K562 (cell line): ENCODE measurements at regions not wholly inside any gene's neighbourhood (a gene's known extent, or its start where the extent isn't known, plus 50 kb on each side); places are given as distances from the start of the nearest gene placed in this dataset.

Source experiments
- ATAC-seq: fragments of 200-7000 bp; cut with Tn5 transposase; 3 replicates; pipeline ENCODE4 v1.9.1; 2020; ENCODE audit warnings: moderate library complexity
- BruUV-seq: library from RNA; stranded (reverse); fragments of 400-500 nt; replicated peaks from 2 replicates; lab custom pipeline; 2021; lab: Mats Ljungman, UMichigan
- CTCF ChIA-PET: fragments of 300-600 bp; formaldehyde crosslinking; extraction: SDS; loops from one replicate; lab custom pipeline; 2021; ENCODE audit warnings: low intra/inter-chr PET ratio; lab: Yijun Ruan, JAX
- POLR2A ChIA-PET: fragments of 300-600, 350-650 bp; sonication (Branson Sonifier 250); formaldehyde crosslinking; extraction: SDS; loops from one replicate; lab custom pipeline; 2021; ENCODE audit warnings: antibody characterized with exemption, inconsistent platforms; lab: Yijun Ruan, JAX
- DNase-seq, 4 experiments: peaks; one replicate each; pipeline versions ENCODE4 v3.0.0 to v3.0.0-alpha.2; 2011 to 2018; ENCODE audit warnings: low spot score in 3 of 4, mixed read lengths in 3 of 4; ENCODE audit errors: extremely low read depth in 1 of 4
- FAIRE-seq: peaks from 2 replicates; lab custom pipeline; 2011; peaks lifted over from hg19 to GRCh38; lab: Jason Lieb, UNC
- H2AFZ ChIP-seq: 2 replicates; pipeline ENCODE4 v1.6.0; 2011; ENCODE audit warnings: low read depth, low read length, control low read depth, inconsistent platforms
- H3K27ac ChIP-seq: fragments of 200-600 bp; 3 replicates; pipeline ENCODE4 v1.8.0; 2011; ENCODE audit warnings: low read depth, mild to moderate bottlenecking, control low read depth, inconsistent platforms, low read length, moderate library complexity, mixed read lengths; ENCODE audit errors: extremely low read depth
- H3K27me3 ChIP-seq, 2 experiments: fragments of 300-600 bp in 1 of 2; 2 replicates in 1 of 2; 3 replicates in 1 of 2; pipeline versions ENCODE4 v1.6.0 to v1.8.0; 2011; ENCODE audit warnings: inconsistent platforms in 2 of 2, low read length in 2 of 2, mild to moderate bottlenecking in 1 of 2, mixed read lengths in 1 of 2, moderate library complexity in 1 of 2; ENCODE audit not compliant: control insufficient read depth in 2 of 2, insufficient read depth in 2 of 2
- H3K36me3 ChIP-seq: fragments of 300-600 bp; 3 replicates; pipeline ENCODE4 v1.8.0; 2011; ENCODE audit warnings: mild to moderate bottlenecking, low read length, inconsistent platforms; ENCODE audit not compliant: control insufficient read depth, insufficient read depth
- H3K4me1 ChIP-seq, 2 experiments: fragments of 200-600 bp in 1 of 2; replicated peaks in 1 of 2; 2 replicates in 1 of 2; 3 replicates in 1 of 2; pipeline versions ENCODE4 v1.5.1 to v1.8.0; 2011; ENCODE audit warnings: inconsistent platforms in 2 of 2, low read length in 2 of 2, mild to moderate bottlenecking in 1 of 2, mixed read lengths in 1 of 2, moderate library complexity in 1 of 2; ENCODE audit not compliant: control insufficient read depth in 2 of 2, insufficient read depth in 2 of 2
- H3K4me2 ChIP-seq: 2 replicates; pipeline ENCODE4 v1.6.1; 2011; ENCODE audit warnings: low read length, control low read depth, inconsistent platforms, mixed read lengths; ENCODE audit not compliant: insufficient read depth
- H3K4me3 ChIP-seq: fragments of 200-600 bp; sonication (generic), shearing (Covaris generic); 2 replicates; pipeline ENCODE4 v1.5.1; 2016; ENCODE audit warnings: control low read depth, inconsistent platforms
- H3K79me2 ChIP-seq: fragments of 200-600 bp; 3 replicates; pipeline ENCODE4 v1.8.0; 2011; ENCODE audit warnings: low read length, inconsistent platforms; ENCODE audit not compliant: control insufficient read depth, insufficient read depth
- H3K9ac ChIP-seq, 2 experiments: 2 replicates each; pipeline versions ENCODE4 v1.6.0 to v1.6.1; 2011; ENCODE audit warnings: low read depth in 2 of 2, low read length in 2 of 2, control low read depth in 1 of 2, inconsistent platforms in 1 of 2, mild to moderate bottlenecking in 1 of 2, mixed read lengths in 1 of 2; ENCODE audit not compliant: insufficient read depth in 1 of 2
- H3K9me1 ChIP-seq: one replicate; pipeline ENCODE4 v1.6.0; 2011; ENCODE audit warnings: inconsistent platforms, mild to moderate bottlenecking, low read length, moderate library complexity; ENCODE audit not compliant: control insufficient read depth, insufficient read depth
- H3K9me3 ChIP-seq: replicated peaks from 2 replicates; pipeline ENCODE4 v1.5.1; 2011; ENCODE audit warnings: low read depth, low read length, inconsistent platforms; ENCODE audit not compliant: control insufficient read depth, insufficient read depth
- H4K20me1 ChIP-seq: replicated peaks from 2 replicates; pipeline ENCODE4 v1.6.1; 2011; ENCODE audit warnings: low read length, inconsistent platforms, mixed read lengths; ENCODE audit not compliant: control insufficient read depth, insufficient read depth
- ARID4B ChIP-seq: sonication (generic); formaldehyde crosslinking; IDR thresholded peaks from 2 replicates; pipeline ENCODE4 v1.8.0; 2022; ENCODE audit warnings: mild to moderate bottlenecking, missing genetic modification reagents
- ZKSCAN8 ChIP-seq: fragments of 200-800 bp; sonication (Bioruptor generic); IDR thresholded peaks from 2 replicates; pipeline ENCODE4 v1.6.1; 2016; ENCODE audit warnings: missing genetic modification characterization, missing compliant biosample characterization
- WGBS: fragments of 100-300 bp; shearing (Covaris generic); methylation state at CpG from one replicate; pipeline ENCODE4 v1.1.6; 2016; ENCODE audit warnings: low coverage, mixed read lengths; ENCODE audit not compliant: insufficient coverage; ENCODE audit errors: missing lambda C conversion rate; 5-methylcytosine and 5-hydroxymethylcytosine counted together
- in situ Hi-C: fragments of 300-500 bp; cut with MboI; formaldehyde crosslinking; loops from 4 replicates; pipeline ENCODE4 v1.15.0; 2018; ENCODE audit warnings: inconsistent platforms, mixed read lengths
- intact Hi-C: fragments of 100-400 bp; cut with micrococcal nuclease; formaldehyde crosslinking; loops from 2 replicates; pipeline ENCODE4 v1.14.2; 2022

GRCh38 chr13:105207572-105208293 is 1327.7 kb downstream of the EFNB2 start:
- Histone ChIP-seq H3K27ac (no peak overlapping the region), H3K36me3 (no peaks in the 10 kb centered on the region), H3K27me3 (no peaks in the 10 kb centered on the region), H3K9me1 (no peaks in the 10 kb centered on the region), H3K4me3 (no peak overlapping the region), H3K9me3 (no peaks in the 10 kb centered on the region), H2AFZ (no peak overlapping the region), H3K79me2 (no peaks in the 10 kb centered on the region), H3K4me1 (no peaks in the 10 kb centered on the region), H4K20me1 (no peaks in the 10 kb centered on the region), H3K4me2 (no peak overlapping the region), H3K9ac (no peak overlapping the region)
- POLR2A ChIA-PET: no interaction called here
- FAIRE-seq: no peak
- in situ Hi-C loops (no loop called here), intact Hi-C loops (no loop called here)
- no TSS peak for BruUV-seq
- no peak for ATAC-seq
- no peak for TF ChIP-seq ARID4B (CRISPR knock-in tag)
- no peak for TF ChIP-seq ZKSCAN8 (CRISPR knock-in tag)
- CTCF ChIA-PET: no interaction called here
- 0% methylated on average over 4 of the region's 4 CpGs for WGBS
- no peak for DNase-seq
